Body of pancreas (tissue), 4 donors: ENCODE measurements at regions not wholly inside any gene's neighbourhood (a gene's known extent, or its start where the extent isn't known, plus 50 kb on each side); places are given as distances from the start of the nearest gene placed in this dataset.
"Not testable (repeated sequence)": the region's sequence is repeated elsewhere in the genome, so short reads cannot be mapped to it uniquely, and the experiment has no call there.

Experiments used
- ATAC-seq: fragments of 150-250 bp; one replicate; pipeline ENCODE4 v1.9.1; 2016
- DNase-seq, 4 donors: peaks; one replicate each; pipeline ENCODE4 v3.0.0-alpha.2; 2019
- H3K27ac ChIP-seq, 4 donors: fragments of 200-600 bp; sonication (generic); 1 replicate in 3 of 4; 2 replicates in 1 of 4; pipeline versions ENCODE4 v1.5.1 to v1.6.1; 2016 to 2019; ENCODE audit warnings: mild to moderate bottlenecking in 1 of 4, mixed read lengths in 1 of 4, moderate library complexity in 1 of 4
- H3K27me3 ChIP-seq, 2 donors: fragments of 200-600 bp; sonication (generic); one replicate each; pipeline ENCODE4 v1.6.0; 2016; ENCODE audit warnings: mild to moderate bottlenecking in 1 of 2
- H3K36me3 ChIP-seq, 2 donors: fragments of 200-600 bp; sonication (generic); replicated peaks in 1 of 2; 2 replicates each; pipeline ENCODE4 v1.5.1; 2016; ENCODE audit warnings: low read depth in 2 of 2; ENCODE audit not compliant: insufficient read depth in 1 of 2
- H3K4me1 ChIP-seq: fragments of 200-600 bp; sonication (generic); one replicate; pipeline ENCODE4 v1.6.0; 2016
- H3K4me3 ChIP-seq, 2 donors: fragments of 200-600 bp; sonication (generic); 1 replicate in 1 of 2; 2 replicates in 1 of 2; pipeline ENCODE4 v1.5.1; 2016 to 2019
- H3K9me3 ChIP-seq, 3 donors: fragments of 200-600 bp; sonication (generic); 1 replicate in 2 of 3; 2 replicates in 1 of 3; pipeline ENCODE4 v1.5.1; 2016
- CTCF ChIP-seq, 7 experiments: fragments of 450-650 bp in 4 of 7; fragments of 200-600 bp in 3 of 7; sonication (generic) in 3 of 7; IDR thresholded peaks; one replicate each; pipeline ENCODE4 v1.5.1; 2016 to 2019; ENCODE audit warnings: antibody characterized with exemption in 7 of 7
- POLR2A ChIP-seq, 3 donors: fragments of 450-650 bp; IDR thresholded peaks; one replicate each; pipeline ENCODE4 v1.6.1; 2016; ENCODE audit warnings: antibody characterized with exemption in 3 of 3, mild to moderate bottlenecking in 2 of 3
- WGBS, 2 donors: methylation state at CpG; one replicate each; pipeline ENCODE4 v1.1.5; 2017; 5-methylcytosine and 5-hydroxymethylcytosine counted together
- intact Hi-C: fragments of 100-400 bp; cut with DNase I; formaldehyde crosslinking; loops from one replicate; pipeline ENCODE4 v1.15.1; 2023

- no peak for DNase-seq
- no peak for TF ChIP-seq POLR2A (IDR thresholded peaks at IDR 0.05)
- TF ChIP-seq CTCF (IDR thresholded peaks at IDR 0.05), result no peak
- no peaks in the 10 kb centered on the region for H3K27me3 ChIP-seq
Observed at GRCh38 chr3:109702976-109703375, 365.6 kb upstream of the DPPA4 start.

GRCh38 chr3:109705133-109705532 is 367.8 kb upstream of the DPPA4 start:
- H3K36me3 ChIP-seq, H3K9me3 ChIP-seq, H3K27me3 ChIP-seq, H3K4me1 ChIP-seq, H3K27ac ChIP-seq, H3K4me3 ChIP-seq, DNase-seq, intact Hi-C loops, ATAC-seq: not testable (repeated sequence)
- 82 to 93% methylated on average over 1 of the region's 1 CpG for WGBS, 2 donors

More at GRCh38 chr3:109702976-109703375, 365.6 kb upstream of the DPPA4 start:
- H3K27ac ChIP-seq, result no peak overlapping the region
- H3K4me3 ChIP-seq, result no peak overlapping the region
- no peaks in the 10 kb centered on the region for H3K36me3 ChIP-seq
- H3K4me1 ChIP-seq, result no peaks in the 10 kb centered on the region
- ATAC-seq, result no peak
- intact Hi-C loops, result no loop called here
- H3K9me3 ChIP-seq, result no peaks in the 10 kb centered on the region
- WGBS, 2 donors, result 46 to 67% methylated on average over 2 of the region's 2 CpGs

- H3K9me3 ChIP-seq, result no peaks in the 10 kb centered on the region
- 43 to 60% methylated on average over 2 of the region's 2 CpGs for WGBS, 2 donors
- H3K27ac ChIP-seq, result no peak overlapping the region
- no peak overlapping the region for H3K4me3 ChIP-seq
- no peaks in the 10 kb centered on the region for H3K36me3 ChIP-seq
- H3K27me3 ChIP-seq, result no peaks in the 10 kb centered on the region
- intact Hi-C loops, result no loop called here
- ATAC-seq (no peak), DNase-seq (no peak)
- TF ChIP-seq CTCF (IDR thresholded peaks at IDR 0.05) (no peak), POLR2A (IDR thresholded peaks at IDR 0.05) (no peak)
- no peaks in the 10 kb centered on the region for H3K4me1 ChIP-seq
Observed at GRCh38 chr3:109707617-109708016, 370.3 kb upstream of the DPPA4 start.

- no peaks in the 10 kb centered on the region for H3K36me3 ChIP-seq
- no peaks in the 10 kb centered on the region for H3K27me3 ChIP-seq
- intact Hi-C loops, result no loop called here
- WGBS, 2 donors, result 53 to 60% methylated on average over 2 of the region's 2 CpGs
- TF ChIP-seq CTCF (IDR thresholded peaks at IDR 0.05) (no peak), POLR2A (IDR thresholded peaks at IDR 0.05) (no peak)
- no peak overlapping the region for H3K4me3 ChIP-seq
- no peaks in the 10 kb centered on the region for H3K9me3 ChIP-seq
- no peak overlapping the region for H3K27ac ChIP-seq
- ATAC-seq, result no peak
- DNase-seq, result no peak
- no peaks in the 10 kb centered on the region for H3K4me1 ChIP-seq
Observed at GRCh38 chr3:109713288-109713687, 375.9 kb upstream of the DPPA4 start.

- TF ChIP-seq POLR2A (IDR thresholded peaks at IDR 0.05) (no peak), CTCF (IDR thresholded peaks at IDR 0.05) (no peak)
- DNase-seq (no peak), ATAC-seq (no peak)
- H3K9me3 ChIP-seq, result no peaks in the 10 kb centered on the region
- H3K4me1 ChIP-seq, result no peaks in the 10 kb centered on the region
- intact Hi-C loops, result no loop called here
- WGBS, 2 donors, result 36 to 43% methylated on average over 3 of the region's 3 CpGs
- H3K36me3 ChIP-seq, result no peaks in the 10 kb centered on the region
- H3K27me3 ChIP-seq, result no peaks in the 10 kb centered on the region
- H3K27ac ChIP-seq, result no peak overlapping the region
- H3K4me3 ChIP-seq, result no peak overlapping the region
Observed at GRCh38 chr3:109715707-109716106, 378.4 kb upstream of the DPPA4 start.
